DOHH2 (cell line): ENCODE measurements at regions not wholly inside any gene's neighbourhood (a gene's known extent, or its start where the extent isn't known, plus 50 kb on each side); places are given as distances from the start of the nearest gene placed in this dataset.

Experiments
- CTCF ChIP-seq: fragments of 200-600 bp; sonication (generic); IDR thresholded peaks from one replicate; pipeline ENCODE4 v1.5.1; 2014; ENCODE audit warnings: antibody characterized with exemption, mild to moderate bottlenecking, low read depth, low read length; ENCODE audit not compliant: poor library complexity, severe bottlenecking
- EZH2phosphoT487 ChIP-seq: fragments of 200-600 bp; sonication (generic); IDR thresholded peaks from 2 replicates; pipeline ENCODE4 v1.6.1; 2017; ENCODE audit warnings: borderline replicate concordance, mild to moderate bottlenecking, antibody characterized with exemption, low read length, moderate library complexity, mixed read lengths

- TF ChIP-seq CTCF, result no peak
- TF ChIP-seq EZH2phosphoT487, result no peak
Measured at GRCh38 chr1:229941160-229941559, 125.9 kb upstream of the GALNT2 start.
